HG02885 (cell line): ENCODE measurements at regions not wholly inside any gene's neighbourhood (a gene's known extent, or its start where the extent isn't known, plus 50 kb on each side); places are given as distances from the start of the nearest gene placed in this dataset.

Experiments used
- ATAC-seq: cut with Tn5 transposase; IDR thresholded peaks from one replicate; pipeline ENCODE4 v1.9.1; 2021; ENCODE audit warnings: mild to moderate bottlenecking; ENCODE audit not compliant: unreplicated experiment, poor library complexity

DNA sequence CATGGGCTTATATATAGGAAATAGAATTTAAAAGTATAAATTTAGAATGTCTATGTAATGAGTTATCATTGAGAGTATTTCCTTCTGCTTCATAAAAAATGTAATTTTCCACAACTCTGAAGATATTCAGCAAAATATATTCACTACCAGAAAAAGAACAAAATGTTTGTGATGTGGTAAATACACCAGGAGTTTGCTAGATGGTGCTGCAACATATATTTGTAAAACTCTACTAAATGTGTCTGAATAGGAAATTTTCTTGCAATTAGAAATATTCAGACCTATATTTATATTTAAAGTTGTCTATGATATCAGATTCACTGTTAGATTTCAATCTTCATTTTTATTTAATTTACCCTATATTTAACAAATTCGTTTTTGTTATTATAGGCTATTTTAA is 201.1 kb downstream of the PPP1R3A start:
- ATAC-seq: no peak

- ATAC-seq: no peak
Measured at GRCh38 chr7:113715981-113716856, 202.6 kb downstream of the PPP1R3A start.

DNA sequence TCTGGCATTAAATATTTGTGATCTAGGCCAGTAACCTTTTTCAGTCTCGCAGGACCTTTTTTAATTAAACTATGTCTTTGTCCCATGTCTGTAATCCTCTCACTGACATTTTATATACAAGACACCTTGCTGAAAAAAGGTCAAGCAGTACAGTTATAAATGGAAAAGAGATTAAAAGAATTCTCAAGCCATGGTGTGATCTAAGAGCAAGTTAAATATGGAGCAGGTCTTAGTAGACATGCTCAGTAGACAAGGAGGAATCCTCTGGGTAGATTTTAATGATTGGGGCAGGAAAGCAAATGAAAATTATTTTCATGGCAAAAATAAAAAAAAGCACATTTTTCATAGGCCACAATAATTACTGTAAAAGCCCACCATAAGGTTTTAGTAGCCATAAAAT is 203.5 kb downstream of the PPP1R3A start:
- ATAC-seq: no peak

- ATAC-seq: peak; percentile 98
Measured at GRCh38 chr7:113710310-113711096, 208.3 kb downstream of the PPP1R3A start.

GRCh38 chr7:113705439-113705838 is 213.4 kb downstream of the PPP1R3A start:
- no peak for ATAC-seq

DNA sequence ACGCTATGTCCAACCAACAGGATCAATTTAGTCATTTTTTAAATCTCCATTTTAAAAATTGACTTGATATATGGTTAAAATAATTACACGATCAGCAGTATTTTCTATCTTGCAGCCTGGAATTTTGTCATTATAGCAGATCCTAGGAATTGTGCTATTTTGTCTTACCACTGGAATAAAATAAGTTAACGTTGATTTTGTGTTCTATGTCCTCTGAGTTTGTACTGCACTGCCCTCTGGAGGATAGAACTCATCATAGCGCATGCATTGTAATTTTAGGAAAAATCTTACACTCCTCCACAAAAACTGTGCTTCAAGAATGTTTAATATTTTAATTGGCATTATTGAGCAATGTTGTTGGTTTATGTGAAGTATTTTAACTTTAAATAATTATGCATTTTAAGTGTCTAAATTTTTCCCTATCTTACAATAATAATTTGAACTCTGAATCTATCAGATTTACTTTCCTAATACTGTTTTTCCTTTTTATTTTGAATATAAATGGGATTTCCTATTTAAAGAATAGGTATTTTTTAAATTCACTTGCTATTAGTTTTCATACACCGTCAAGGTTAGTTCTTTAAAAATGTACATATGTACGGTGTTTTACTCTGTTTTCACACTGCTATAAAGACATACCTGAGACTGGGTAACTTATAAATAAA is 220.1 kb downstream of the PPP1R3A start:
- peak; percentile 71 for ATAC-seq

DNA sequence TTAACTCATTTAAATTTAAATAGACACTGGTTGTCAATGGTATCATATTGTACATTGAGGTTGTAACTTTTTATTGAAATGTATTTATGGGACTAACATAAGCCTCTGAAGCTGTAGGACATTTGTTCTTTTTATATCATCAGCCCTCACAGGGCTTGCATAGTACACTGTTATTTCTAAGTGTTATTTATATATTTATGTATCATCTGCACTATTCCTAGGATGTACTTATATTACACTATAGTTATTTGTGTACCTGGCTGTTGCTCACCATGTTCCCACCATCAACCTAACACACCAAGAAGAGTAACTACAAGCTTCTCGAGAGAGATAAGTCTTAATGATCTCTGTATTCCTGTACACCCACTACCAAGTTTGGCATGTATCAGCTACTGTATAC is 224.7 kb downstream of the PPP1R3A start:
- ATAC-seq: no peak

- no peak for ATAC-seq
Measured at GRCh38 chr7:113684165-113684564, 234.6 kb downstream of the PPP1R3A start.

- ATAC-seq: no peak
Measured at GRCh38 chr7:113677811-113678210, 241.0 kb downstream of the PPP1R3A start.

GRCh38 chr7:113664867-113665266 is 253.9 kb downstream of the PPP1R3A start:
- ATAC-seq: no peak

- no peak for ATAC-seq
Measured at GRCh38 chr7:113659416-113659815, 259.4 kb downstream of the PPP1R3A start.

DNA sequence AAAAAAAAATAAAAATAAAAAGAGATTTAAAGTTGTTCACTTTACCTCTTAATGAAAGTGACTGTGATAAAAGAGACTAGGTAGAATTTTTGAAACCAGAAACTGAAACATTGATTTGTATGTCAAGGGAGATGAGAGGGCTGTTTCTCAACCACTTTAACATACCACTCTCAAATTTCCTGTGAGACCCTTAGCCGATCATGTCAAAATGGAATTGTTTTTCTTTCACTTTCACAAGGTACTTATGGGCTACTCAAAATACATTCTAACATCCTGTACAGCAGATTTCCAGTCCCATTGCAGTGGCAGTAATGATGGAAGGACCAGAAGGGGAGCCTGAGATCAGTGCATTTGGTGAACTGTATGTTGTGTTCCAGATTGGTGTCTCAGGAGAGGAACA is 261.2 kb downstream of the PPP1R3A start:
- peak; percentile 95 for ATAC-seq

- ATAC-seq: no peak
Measured at GRCh38 chr7:113652501-113652900, 266.3 kb downstream of the PPP1R3A start.

DNA sequence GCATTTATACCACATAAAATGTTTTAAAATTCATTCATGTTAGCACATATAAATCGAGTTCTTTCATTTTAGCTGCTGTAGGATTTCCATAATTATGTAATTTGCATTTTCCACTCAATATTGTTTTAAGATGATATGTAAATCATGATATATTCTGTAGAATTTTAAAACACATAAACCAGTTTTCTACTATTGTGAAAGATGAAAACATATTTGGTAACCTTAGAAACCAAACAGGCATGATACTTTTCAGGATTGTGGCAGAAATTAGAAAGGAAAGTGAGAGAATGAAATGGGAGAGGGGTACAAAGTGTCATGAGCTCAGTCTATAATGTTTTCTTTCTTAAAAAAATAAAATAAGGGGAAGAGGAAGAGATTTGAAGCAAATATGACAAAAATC is 269.3 kb downstream of the PPP1R3A start:
- no peak for ATAC-seq

GRCh38 chr7:113639221-113639620 is 279.6 kb downstream of the PPP1R3A start:
- no peak for ATAC-seq

GRCh38 chr7:113636727-113637421 is 281.9 kb downstream of the PPP1R3A start:
- ATAC-seq: no peak

GRCh38 chr7:113635492-113635891 is 283.3 kb downstream of the PPP1R3A start:
- no peak for ATAC-seq

DNA sequence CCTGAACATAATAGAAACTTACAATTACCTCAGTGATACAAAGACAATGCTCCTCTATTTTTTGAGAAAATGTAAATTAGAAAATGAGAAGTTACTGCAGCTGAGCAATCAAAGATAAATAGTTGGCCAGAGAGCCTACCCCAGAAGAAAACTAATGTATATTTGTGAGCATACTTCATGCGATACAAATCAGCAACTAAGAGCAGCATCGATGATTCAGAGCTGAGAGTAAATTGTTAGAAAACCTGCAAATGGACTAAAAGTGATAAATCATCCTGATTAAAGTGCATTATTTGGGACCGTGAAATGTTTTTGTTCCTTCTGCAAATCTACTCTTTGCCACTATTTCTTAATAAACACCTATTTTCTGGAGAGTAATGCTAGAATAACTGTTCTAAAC is 285.7 kb downstream of the PPP1R3A start:
- no peak for ATAC-seq

DNA sequence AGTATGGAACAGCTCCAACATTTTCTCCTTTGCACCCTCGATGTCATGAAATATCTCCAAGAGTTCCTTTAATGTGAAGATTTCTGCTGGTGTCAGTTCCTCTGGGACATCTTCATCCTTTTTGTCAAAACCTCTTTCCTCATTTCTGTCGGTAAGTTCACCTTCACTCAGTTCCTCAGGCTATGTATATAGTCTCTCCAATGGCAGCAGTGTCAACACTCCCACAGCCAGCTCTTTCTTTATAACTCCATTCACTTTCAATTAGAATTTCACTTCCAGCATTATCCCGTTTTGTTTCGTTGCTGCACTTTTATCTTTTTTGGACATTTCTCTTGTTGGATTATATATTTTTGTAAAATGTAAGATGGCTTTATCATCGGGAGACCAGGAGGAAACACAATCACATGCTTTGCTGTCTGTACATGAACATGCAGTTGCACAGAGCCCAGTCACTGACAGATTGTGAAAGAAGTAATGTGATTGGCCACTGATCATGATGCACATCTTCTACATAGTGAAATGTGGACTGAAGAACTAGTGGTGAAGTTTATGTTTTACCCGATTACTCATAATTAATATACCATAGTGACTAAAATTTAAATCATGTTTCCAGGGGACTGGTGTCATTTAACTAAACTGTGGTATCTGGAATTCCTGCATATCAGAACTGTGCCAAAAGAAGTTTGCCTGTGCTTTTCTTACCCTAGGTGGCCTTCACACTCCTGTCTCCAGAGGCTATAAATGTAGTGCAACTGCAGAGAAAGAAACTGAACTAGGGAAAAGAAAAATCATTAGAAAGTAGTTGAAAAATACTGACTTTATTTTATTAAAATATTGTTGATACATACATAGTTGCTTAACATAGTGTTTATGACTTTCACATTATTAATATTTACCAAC is 289.6 kb downstream of the PPP1R3A start:
- ATAC-seq: no peak
